NOMO-1 treated with dmso at 0.1 percent for 144 hours (cell line): ENCODE measurements at regions not wholly inside any gene's neighbourhood (a gene's known extent, or its start where the extent isn't known, plus 50 kb on each side); places are given as distances from the start of the nearest gene placed in this dataset.
"Not testable (repeated sequence)": the region's sequence is repeated elsewhere in the genome, so short reads cannot be mapped to it uniquely, and the experiment has no call there.

Experiments
- DNase-seq: peaks from one replicate; lab custom pipeline; 2025; ENCODE audit not compliant: unreplicated experiment; lab: John Stamatoyannopoulos, UW

DNA sequence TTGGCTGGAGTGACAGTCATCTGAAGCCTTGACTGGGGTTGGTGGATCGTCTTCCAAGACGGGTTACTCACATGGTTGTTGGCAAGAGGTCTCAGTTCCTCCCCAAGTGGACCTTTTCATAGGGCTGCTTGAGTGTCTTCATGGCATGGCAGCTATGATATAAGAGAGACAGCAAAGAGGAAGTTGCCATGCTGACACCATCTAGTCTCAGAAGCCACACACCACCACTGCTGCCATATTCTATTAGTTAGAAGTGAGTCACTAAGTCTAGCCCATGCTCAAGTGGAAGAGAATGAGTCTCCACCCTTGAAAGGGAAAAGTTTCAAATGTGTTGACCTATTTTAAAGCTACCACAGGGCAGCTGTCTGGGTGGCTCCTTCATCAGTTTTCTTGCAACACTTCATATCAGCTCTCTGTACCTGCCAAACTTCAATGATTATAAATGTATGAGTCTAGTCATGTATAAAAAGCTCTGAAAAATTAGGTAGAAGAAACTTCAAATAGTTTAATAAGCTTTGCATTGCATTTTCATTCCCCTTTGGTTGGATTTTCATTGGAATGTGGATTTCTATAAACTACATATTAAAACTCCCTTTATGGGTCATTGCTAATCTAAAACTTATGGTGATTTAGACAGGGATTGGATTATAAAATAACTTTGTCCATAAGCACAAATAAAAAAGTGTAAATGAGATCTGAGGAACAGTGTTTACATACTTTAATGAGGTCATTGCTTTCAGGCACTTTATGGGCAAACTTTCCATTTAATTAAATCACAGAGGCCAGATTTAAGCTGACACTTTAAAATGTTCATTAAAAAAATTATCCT is 68.0 kb upstream of the ATXN3L start:
- peak; percentile 52 for DNase-seq

DNA sequence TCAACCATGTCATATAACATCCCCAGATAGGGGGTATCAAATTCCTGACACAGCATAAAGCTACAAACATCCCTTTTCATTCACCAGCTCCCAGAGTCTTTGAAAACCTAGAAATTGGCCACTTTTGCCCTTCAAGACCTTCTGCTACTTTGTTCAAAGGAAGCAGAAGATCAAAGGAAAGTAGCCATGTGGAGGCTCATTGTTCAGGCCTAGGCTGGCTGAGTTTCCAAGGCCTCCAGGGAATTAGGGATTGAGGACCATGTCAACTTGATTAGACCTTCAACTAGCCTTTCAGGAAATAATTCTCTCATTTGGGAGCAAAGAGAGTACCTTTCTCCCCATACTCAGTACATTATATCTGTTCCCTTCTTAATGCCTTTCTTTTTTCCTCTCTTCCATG is 66.8 kb upstream of the ATXN3L start:
- DNase-seq: no peak

DNA sequence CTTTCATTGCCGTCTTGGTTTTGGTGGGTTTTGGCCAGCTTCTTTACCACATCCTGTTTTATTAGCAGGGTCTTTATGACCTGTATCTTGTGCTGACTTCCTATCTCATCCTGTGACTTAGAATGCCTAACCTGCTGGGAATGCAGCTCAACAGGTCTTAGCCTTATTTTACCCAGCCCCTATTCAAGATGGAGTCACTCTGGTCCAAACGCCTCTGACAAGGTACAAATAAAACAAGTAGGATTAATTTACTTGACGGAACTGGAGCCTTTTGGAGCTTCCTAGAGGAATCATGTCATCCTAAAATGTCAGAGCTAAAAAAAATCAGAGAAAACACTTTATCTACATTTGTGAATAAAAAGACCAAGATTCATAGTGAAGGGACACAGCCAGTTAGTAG is 66.2 kb upstream of the ATXN3L start:
- no peak for DNase-seq

DNA sequence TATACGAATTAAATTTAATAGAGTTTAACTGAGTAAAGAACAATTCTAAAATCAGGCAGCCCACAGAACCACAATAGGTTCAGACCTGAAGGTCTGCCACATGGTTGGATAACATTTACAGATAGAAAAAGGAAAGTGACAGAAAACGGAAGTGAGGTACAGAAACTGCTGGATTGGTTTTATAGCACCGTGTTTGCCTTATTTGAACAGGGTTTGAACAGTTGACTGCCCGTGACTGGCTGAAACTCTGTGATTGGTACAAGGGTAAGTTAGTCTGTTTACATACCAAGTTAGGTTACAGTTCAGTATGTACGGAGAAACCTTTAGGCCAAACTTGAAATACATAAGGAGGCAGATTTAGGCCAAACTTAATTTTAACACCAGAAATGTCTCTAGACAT is 64.1 kb upstream of the ATXN3L start:
- DNase-seq: no peak

DNA sequence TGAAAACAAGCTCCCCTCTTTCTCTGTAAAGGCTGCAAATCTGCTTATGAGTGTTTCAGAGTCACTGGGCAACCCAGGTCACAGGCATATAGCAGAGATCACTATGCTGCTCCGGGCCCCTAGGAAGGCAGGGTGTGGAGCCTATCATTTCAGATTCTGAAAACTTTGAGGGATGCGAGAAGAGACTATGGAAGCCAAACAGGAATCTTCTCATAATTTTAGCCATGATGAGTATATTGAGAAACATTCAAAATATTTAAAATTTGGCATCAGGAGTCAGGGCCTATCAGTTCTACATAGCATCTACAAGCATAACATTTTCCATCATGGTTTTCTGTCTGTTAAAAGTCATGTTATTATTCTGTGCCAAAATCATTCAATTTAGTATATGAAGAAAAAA is 61.7 kb upstream of the ATXN3L start:
- no peak for DNase-seq

DNA sequence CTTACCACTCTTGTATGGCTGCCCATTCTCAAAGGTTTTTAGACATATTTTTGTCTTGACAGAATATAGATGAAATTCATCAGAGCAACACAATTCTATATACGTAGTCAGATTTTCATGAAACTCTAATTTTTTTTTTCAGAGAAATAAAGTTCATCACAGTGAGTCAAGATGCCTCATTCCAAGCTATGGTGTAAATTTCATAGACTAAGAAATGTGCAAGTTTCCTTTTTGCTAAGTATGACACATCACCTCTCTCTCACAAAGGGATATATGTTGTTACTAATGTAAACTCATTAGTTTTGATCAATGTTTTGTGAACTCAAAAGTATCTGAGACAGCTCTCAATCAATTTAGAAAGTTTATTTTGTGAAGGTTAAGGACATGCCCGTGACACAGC is 60.4 kb upstream of the ATXN3L start:
- DNase-seq: no peak

DNA sequence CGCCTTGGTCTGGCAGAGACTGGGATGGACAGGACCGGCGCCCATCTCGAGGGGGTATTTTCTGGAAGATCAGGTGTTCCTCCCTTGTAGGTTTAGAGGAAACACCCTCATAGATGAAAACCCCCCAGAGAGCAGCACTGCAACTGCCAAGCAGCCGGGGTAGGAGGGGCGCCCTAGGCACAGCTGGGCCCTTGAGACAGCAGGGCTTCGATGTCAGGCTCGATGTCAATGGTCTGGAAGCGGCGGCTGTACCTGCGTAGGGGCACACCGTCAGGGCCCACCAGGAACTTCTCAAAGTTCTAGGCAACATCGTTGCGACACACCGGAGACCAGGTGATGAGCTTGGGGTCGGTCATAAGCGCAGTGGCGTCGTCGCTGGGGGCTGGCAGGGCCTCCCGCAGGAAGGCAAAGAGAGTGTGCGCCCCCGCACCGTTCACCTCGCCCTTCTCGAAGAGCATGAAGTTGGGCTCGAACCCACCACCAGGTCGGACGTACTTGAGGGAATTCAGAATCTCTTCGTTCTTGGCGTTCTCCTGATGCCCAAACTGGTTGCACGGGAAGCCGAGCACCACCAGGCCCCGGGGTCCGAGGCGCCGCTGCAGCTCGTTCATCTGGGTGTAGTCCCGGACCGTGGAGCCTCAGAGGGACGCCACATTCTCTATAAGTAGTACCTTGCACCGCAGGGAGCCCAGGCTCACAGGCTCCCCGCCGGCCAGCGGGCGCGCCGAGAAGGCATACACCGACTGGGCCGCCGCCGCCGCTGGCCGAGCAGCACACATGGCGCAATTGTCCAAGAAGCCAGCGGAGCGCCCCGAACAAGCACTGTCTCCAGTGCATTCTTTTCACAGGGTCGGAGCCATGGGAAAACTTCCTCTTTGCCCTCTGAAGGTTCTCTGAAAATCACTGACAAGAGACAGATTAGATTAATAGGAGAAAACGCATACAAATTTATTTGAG is 59.0 kb upstream of the ATXN3L start:
- DNase-seq: not testable (repeated sequence)

DNA sequence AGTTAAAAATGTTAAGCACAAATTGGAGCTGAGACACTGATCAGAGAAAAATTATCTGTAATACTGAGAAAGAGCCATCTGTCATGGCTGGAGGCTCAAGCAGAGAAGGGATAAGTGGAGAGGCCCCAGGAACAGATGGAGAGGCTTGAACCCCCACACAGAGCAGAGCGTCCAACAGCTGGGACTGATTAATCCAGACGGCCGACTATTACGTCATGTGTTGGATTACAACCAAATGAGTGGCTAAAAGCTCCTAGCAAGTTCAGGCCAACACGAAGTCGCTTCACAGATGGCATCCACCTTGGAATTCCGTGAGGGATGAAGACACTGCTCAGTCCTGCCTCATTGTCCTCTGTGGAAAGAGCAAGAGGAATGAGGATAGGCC is 57.7 kb upstream of the ATXN3L start:
- DNase-seq: no peak

DNA sequence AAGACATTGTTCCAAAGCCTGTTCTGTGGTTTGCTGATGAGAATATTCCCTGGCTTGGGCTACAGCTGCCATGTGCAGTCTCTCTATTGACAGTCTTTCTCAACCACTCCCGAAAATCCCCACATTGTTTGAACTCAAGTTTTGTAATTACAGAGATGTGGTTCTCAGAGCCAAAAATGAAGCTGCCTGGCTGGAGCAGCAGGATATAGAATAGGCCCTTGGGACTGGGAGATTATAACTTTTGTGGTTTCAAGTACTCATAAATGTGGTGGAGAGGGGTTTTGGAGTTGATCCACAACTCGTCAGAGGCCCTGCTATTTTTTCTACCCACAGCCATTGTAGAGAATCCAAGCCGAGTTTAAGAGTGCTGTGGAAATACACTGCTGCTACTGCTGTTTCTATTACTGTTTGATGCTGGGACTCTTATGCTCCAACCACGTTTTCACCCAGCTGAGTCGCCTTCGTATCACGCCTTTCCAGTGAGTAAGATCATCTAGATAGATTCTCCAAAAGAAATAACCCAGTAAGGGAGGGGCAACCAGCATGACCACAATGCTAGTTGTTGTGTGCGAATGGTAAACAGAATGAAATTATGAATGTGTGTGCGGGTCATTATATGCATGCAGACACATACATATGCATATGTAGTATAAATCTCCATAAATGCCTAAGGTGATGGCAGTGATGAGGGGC is 57.1 kb upstream of the ATXN3L start:
- DNase-seq: no peak

DNA sequence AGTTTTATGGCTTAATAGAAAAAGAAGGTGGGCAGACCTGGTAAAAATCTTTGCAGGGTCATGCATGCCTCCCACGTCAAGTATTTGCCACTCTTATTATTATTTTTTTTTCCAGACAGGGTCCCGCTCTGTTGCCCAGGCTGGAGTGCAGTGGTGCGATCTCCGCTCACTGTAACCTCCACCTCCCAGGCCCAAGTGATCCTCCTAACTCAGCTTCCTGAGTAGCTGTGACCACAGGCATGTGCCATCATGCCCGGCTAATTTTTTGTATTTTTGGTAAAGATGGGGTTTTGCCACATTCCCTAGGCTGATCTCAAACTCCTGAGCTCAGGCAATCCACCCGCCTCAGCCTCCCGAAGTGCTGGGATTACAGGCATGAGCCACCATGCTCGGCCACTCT is 55.7 kb upstream of the ATXN3L start:
- DNase-seq: not testable (repeated sequence)

DNA sequence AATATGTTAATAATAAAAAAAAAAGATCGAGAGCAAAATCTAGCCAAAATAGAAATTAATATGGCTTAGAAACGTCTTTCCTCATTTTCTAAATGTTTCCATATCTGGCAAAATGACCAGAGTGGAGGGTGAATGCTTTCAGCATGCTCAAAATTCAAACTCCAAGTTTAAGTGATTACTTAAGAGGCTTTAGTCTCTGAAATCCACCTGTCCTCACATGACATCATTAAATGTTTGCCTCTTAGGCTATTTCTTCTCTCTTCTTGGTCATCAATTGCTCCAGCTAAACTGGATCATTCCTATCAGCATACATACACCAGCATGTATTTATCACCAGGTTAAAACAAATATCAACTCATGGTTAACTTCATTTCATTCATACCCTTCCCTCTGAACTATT is 54.5 kb upstream of the ATXN3L start:
- no peak for DNase-seq

DNA sequence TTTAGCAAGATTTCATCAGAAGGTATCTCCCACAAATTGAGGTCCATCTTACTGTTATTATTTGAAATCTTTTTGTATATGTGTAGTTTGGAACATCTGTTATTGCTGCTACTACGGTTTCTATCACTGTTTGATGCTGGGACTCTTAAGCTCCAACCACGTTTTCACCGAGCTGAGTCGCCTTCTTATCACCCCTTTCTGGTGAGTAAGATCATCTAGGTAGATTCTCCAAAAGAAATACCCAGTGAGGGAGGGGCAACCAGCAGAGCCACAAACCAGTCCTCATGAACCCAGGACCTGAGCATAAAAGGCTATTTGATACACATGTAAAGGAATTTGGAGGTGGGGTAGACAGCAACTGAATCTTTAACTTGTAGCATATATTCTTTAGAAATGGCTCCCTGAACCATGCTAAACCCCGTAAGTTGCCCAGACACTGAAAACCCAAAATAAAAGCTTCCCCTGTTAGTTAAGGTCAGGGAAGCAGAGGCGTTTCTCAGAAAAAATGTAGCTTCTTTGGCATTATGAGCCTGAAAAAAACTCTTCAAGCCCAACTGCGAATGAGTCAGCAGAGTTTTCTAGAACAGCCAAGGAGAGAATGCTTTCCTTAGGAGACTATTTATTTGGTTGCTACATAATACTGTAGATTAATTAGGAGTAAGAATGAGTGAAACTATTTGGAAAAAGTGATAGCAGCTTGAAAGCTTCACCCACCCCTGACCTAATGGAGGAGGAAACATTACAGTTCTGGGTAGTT is 53.8 kb upstream of the ATXN3L start:
- DNase-seq: no peak

DNA sequence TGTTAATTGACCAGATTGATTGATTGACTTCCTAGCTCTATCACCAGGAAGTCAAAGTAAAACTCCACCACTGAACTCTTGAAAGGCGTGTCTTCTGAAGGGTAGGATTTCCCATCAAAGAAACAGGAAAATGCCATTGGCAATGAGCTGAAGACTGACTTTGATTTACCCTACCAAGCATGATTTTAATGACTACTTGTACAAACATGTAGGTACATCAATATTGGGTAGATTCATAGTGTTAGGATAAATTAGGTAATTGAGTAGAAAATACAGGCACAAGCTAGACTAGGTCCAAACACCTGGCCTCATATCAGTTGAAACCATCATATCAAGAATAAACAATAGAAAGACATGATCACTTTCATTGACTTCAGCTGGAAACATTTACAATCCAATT is 53.2 kb upstream of the ATXN3L start:
- no peak for DNase-seq

DNA sequence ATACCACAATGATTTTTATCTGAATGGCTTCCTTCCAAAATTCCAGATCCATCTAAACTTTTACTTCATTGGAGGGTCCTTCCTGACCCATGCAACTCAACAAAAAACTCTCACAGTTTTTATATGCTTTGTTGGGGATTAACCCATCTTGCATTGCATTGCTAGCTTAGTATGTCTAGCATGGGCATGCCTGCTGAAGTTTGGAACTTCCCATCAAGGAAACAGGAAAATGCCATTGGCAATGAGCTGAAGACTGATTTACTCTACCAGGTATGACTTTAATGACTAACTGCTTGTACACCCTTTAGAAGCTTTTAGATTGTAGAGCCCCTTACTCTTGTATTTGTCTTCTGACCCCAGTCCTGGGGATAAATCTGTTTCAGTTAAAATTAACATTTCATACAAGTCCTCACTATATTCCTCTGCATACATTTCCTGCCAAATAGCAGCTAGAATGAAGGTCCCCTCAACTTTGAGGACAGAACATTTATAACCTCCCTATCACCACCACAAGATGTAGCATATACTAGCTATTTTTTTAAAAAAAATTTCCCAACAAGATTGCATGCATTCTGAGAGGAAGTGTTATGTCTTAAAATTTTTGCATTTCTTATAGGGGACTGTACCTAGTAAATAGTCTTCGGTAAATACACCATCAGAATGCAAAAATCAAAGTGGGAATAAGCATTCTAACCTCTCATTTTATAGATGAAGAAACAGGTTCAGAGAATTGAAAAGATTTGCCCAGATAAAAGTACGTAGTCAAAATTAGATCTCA is 52.5 kb upstream of the ATXN3L start:
- DNase-seq: no peak

DNA sequence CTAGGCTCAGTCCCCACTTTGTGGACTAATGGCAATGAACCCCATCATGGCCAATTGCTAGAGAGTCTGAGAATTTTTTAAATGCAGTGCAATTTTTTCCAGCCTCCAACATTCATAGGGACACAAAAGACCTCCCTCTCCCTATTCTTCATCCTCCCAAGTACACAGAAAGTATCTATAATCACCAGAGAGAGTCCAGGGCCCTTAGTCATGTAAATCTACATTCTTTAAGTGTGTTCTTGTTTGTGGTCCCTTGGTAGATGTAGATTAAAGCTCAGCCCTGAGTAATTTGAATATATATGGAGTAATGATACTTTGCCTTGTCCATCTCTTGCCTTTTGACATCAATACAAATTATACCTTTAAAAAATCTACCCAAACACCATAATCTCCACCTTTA is 51.3 kb upstream of the ATXN3L start:
- no peak for DNase-seq

DNA sequence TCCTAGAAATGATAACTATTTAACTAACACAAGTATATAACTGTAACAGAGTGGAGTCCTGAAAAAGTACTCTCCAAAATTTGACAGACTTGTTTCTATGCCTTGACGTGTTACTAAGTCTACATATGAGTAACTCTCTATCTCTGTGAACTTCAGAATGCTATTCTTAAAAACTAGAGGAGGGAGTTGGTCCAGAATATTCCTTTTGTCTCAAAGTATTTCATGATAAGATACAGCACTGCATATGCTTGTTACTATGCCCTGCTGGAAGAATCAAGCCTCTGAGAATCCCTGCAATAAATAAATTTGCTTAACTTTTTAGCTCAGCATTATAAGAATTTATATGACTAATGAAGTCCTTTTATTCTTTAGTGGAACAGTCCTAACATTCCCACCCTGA is 50.9 kb upstream of the ATXN3L start:
- no peak for DNase-seq
